Esophagus squamous epithelium (tissue), 4 donors: ENCODE measurements at regions not wholly inside any gene's neighbourhood (a gene's known extent, or its start where the extent isn't known, plus 50 kb on each side); places are given as distances from the start of the nearest gene placed in this dataset.

Experiments used
- POLR2A ChIP-seq, 4 donors: fragments of 450-650 bp; IDR thresholded peaks; one replicate each; pipeline ENCODE4 v1.6.1; 2017; ENCODE audit warnings: antibody characterized with exemption in 4 of 4, mild to moderate bottlenecking in 4 of 4, moderate library complexity in 3 of 4
- TF ChIP-seq, protein P1 (sequence below), 6 experiments: fragments of 450-650 bp in 4 of 6; fragments of 200-600 bp in 2 of 6; sonication (generic) in 2 of 6; IDR thresholded peaks; one replicate each; pipeline ENCODE4 v1.5.1; 2016 to 2019; ENCODE audit warnings: antibody characterized with exemption in 6 of 6, mild to moderate bottlenecking in 4 of 6, moderate library complexity in 4 of 6

DNA sequence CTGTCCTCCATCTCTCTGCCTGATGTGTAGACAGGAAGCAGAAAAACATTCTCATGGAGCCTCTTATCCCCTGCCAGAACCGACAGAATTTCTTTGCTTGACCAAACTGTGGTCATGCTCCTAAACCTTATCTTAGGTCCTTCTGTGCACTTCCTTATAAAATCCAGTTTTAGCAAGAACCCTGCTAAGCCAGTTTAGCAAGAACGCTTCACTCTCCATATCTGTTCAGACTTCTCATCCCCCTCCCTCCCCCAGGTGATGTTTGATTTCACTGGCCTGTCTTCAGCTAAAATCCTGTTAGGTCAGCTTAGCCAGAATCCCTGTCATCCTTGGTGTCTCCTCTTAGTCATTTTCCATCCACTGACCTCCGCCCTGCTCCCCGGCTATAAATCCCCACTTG, 1130.9 kb upstream of the PRKX start:
- TF ChIP-seq, protein P1, sequence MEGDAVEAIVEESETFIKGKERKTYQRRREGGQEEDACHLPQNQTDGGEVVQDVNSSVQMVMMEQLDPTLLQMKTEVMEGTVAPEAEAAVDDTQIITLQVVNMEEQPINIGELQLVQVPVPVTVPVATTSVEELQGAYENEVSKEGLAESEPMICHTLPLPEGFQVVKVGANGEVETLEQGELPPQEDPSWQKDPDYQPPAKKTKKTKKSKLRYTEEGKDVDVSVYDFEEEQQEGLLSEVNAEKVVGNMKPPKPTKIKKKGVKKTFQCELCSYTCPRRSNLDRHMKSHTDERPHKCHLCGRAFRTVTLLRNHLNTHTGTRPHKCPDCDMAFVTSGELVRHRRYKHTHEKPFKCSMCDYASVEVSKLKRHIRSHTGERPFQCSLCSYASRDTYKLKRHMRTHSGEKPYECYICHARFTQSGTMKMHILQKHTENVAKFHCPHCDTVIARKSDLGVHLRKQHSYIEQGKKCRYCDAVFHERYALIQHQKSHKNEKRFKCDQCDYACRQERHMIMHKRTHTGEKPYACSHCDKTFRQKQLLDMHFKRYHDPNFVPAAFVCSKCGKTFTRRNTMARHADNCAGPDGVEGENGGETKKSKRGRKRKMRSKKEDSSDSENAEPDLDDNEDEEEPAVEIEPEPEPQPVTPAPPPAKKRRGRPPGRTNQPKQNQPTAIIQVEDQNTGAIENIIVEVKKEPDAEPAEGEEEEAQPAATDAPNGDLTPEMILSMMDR (IDR thresholded peaks at IDR 0.05): no peak
- no peak for TF ChIP-seq POLR2A (IDR thresholded peaks at IDR 0.05)
